GM12878 (cell line): ENCODE measurements at regions not wholly inside any gene's neighbourhood (a gene's known extent, or its start where the extent isn't known, plus 50 kb on each side); places are given as distances from the start of the nearest gene placed in this dataset.

ENCODE experiments used
- ATAC-seq: fragments of 200-7000 bp; cut with Tn5 transposase; 3 replicates; pipeline ENCODE4 v1.9.1; 2020; ENCODE audit warnings: mild to moderate bottlenecking, moderate library complexity
- BruUV-seq: library from RNA; stranded (reverse); fragments of 400-500 nt; replicated peaks from 2 replicates; lab custom pipeline; 2021; lab: Mats Ljungman, UMichigan
- CTCF ChIA-PET: fragments of 300-600 bp; sonication (Branson Sonifier 250); formaldehyde crosslinking; extraction: SDS; loops from one replicate; lab custom pipeline; 2021; ENCODE audit warnings: inconsistent platforms; lab: Yijun Ruan, JAX
- POLR2A ChIA-PET: fragments of 350-600 bp; formaldehyde crosslinking; extraction: SDS; loops from one replicate; lab custom pipeline; 2021; ENCODE audit warnings: inconsistent platforms; lab: Charles Lee
- RAD21 ChIA-PET: fragments of 300-600 bp; sonication (Branson Sonifier 250); formaldehyde crosslinking; loops from one replicate; lab custom pipeline; 2023; ENCODE audit warnings: antibody characterized with exemption; ENCODE audit not compliant: unreplicated experiment; lab: Charles Lee
- SMC1A ChIA-PET: fragments of 300-600 bp; sonication (Branson Sonifier 250); formaldehyde crosslinking; loops from one replicate; lab custom pipeline; 2023; ENCODE audit not compliant: unreplicated experiment, uncharacterized antibody; lab: Charles Lee
- DNase-seq: peaks from one replicate; pipeline ENCODE4 v3.0.0-alpha.2; 2011; ENCODE audit warnings: low read depth, low spot score
- FAIRE-seq: peaks from 3 replicates; lab custom pipeline; 2011; peaks lifted over from hg19 to GRCh38; lab: Jason Lieb, UNC
- H2AFZ ChIP-seq: 2 replicates; pipeline ENCODE4 v1.6.0; 2011; ENCODE audit warnings: low read depth, low read length, control low read depth; ENCODE audit not compliant: control insufficient read depth
- H3K27ac ChIP-seq: 2 replicates; pipeline ENCODE4 v1.5.1; 2011; ENCODE audit warnings: control low read depth; ENCODE audit not compliant: control insufficient read depth, insufficient read depth
- H3K27me3 ChIP-seq, 2 experiments: replicated peaks in 1 of 2; 2 replicates each; pipeline versions ENCODE4 v1.6.0 to v1.6.1; 2011; ENCODE audit warnings: low read length in 1 of 2; ENCODE audit not compliant: control insufficient read depth in 2 of 2, insufficient read depth in 2 of 2
- H3K36me3 ChIP-seq, 2 experiments: 2 replicates each; pipeline ENCODE4 v1.5.1; 2011; ENCODE audit warnings: low read length in 1 of 2; ENCODE audit not compliant: control insufficient read depth in 2 of 2, insufficient read depth in 2 of 2
- H3K4me1 ChIP-seq: 2 replicates; pipeline ENCODE4 v1.6.1; 2011; ENCODE audit warnings: mild to moderate bottlenecking, low read length, moderate library complexity, mixed read lengths; ENCODE audit not compliant: control insufficient read depth, insufficient read depth
- H3K4me2 ChIP-seq: 2 replicates; pipeline ENCODE4 v1.6.0; 2011; ENCODE audit warnings: control low read depth; ENCODE audit not compliant: control insufficient read depth, insufficient read depth
- H3K4me3 ChIP-seq: fragments of 200-600 bp; sonication (generic); 2 replicates; pipeline ENCODE4 v1.5.1; 2016
- H3K79me2 ChIP-seq: 2 replicates; pipeline ENCODE4 v1.6.0; 2011; ENCODE audit warnings: low read length; ENCODE audit not compliant: control insufficient read depth, insufficient read depth
- H3K9ac ChIP-seq: 2 replicates; pipeline ENCODE4 v1.8.0; 2011; ENCODE audit warnings: low read length, control low read depth, mixed read lengths; ENCODE audit not compliant: control insufficient read depth, insufficient read depth
- H3K9me3 ChIP-seq: replicated peaks from 3 replicates; pipeline ENCODE4 v1.5.1; 2011; ENCODE audit warnings: mild to moderate bottlenecking, low read length; ENCODE audit not compliant: control insufficient read depth, insufficient read depth
- H4K20me1 ChIP-seq: 2 replicates; pipeline ENCODE4 v1.6.0; 2011; ENCODE audit not compliant: control insufficient read depth, insufficient read depth
- MTA3 ChIP-seq: IDR thresholded peaks from 2 replicates; pipeline ENCODE4 v1.6.1; 2012; ENCODE audit warnings: low read length, inconsistent platforms, borderline replicate concordance
- NFYB ChIP-seq: IDR thresholded peaks from 2 replicates; pipeline ENCODE4 v1.6.1; 2011; ENCODE audit warnings: low read depth, mild to moderate bottlenecking, low read length, improper control_type of control experiment, moderate library complexity; ENCODE audit not compliant: insufficient read depth
- ZSCAN29 ChIP-seq: fragments of 450-650 bp; IDR thresholded peaks from 2 replicates; pipeline ENCODE4 v1.6.1; 2017; ENCODE audit warnings: mild to moderate bottlenecking, moderate library complexity
- ZZZ3 ChIP-seq: IDR thresholded peaks from 2 replicates; pipeline ENCODE4 v1.6.1; 2011; ENCODE audit warnings: low read depth; ENCODE audit not compliant: control insufficient read depth, insufficient read length
- WGBS: methylation state at CpG from one replicate; pipeline ENCODE4 v1.1.6; 2016; ENCODE audit warnings: low lambda C conversion rate; ENCODE audit not compliant: insufficient replicate concordance, insufficient coverage; ENCODE audit errors: missing lambda C conversion rate; 5-methylcytosine and 5-hydroxymethylcytosine counted together
- in situ Hi-C: fragments of 300-500 bp; cut with MboI; formaldehyde crosslinking; loops from 9 replicates; pipeline ENCODE4 v1.14.3; 2018; ENCODE audit warnings: mixed read lengths
- intact Hi-C: fragments of 100-400 bp; cut with micrococcal nuclease; formaldehyde crosslinking; loops from one replicate; pipeline ENCODE4 v1.14.2; 2022; ENCODE audit not compliant: unreplicated experiment
- TF ChIP-seq, protein P1 (sequence below): fragments of 450-650 bp; IDR thresholded peaks from 2 replicates; pipeline ENCODE4 v1.6.1; 2017; ENCODE audit warnings: mild to moderate bottlenecking, moderate library complexity
- TF ChIP-seq, protein P2 (sequence below): IDR thresholded peaks from 2 replicates; pipeline ENCODE4 v1.6.1; 2011; ENCODE audit warnings: borderline replicate concordance, low read depth, mild to moderate bottlenecking, moderate library complexity, mixed read lengths, low read length; ENCODE audit not compliant: insufficient read depth; ENCODE audit errors: extremely low read length

DNA sequence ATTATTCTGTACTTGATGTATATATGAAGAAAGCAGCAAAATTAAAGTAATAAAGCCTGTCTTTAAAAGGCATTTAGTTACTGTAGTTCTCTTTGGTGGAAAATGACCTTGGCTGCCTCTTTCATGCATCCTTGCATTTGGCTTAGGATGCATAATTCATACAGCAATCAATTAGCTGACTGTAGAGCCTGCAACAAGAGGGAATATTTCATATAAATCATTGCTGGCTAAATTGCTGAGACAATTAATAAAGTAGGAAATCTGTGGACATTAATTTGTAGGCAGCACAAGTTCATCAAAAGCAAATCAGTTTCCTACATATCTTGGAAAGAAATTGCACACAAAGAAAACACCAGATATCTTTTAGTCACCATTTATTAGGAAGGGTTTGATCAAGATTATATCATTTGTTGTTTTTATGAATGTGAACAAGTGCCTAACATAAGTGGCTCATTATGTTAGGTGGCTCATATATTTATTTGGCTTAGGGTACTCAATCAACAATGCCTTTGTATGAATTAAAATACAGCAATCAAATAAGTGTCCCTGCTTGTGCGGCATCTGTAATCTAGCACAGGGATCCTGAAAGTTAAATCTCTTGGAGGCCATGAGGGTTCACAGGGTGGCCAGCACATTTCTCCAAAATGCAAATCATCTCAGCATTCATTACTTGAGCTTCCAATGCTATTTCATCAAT is 220.4 kb upstream of the SPOPL start:
- POLR2A ChIA-PET: no interaction called here
- no TSS peak for BruUV-seq
- H3K79me2 ChIP-seq: no peaks in the 10 kb centered on the region
- ATAC-seq (no peak), DNase-seq (no peak), FAIRE-seq (no peak)
- CTCF ChIA-PET: no interaction called here
- no peaks in the 10 kb centered on the region for H3K27me3 ChIP-seq
- no peak overlapping the region for H3K4me3 ChIP-seq
- H3K4me1 ChIP-seq: no peaks in the 10 kb centered on the region
- 94% methylated on average over 1 of the region's 1 CpG for WGBS
- no peak overlapping the region for H2AFZ ChIP-seq
- H4K20me1 ChIP-seq: no peaks in the 10 kb centered on the region
- no peak overlapping the region for H3K4me2 ChIP-seq
- no peak for TF ChIP-seq ZSCAN29
- no peak for TF ChIP-seq NFYB
- RAD21 ChIA-PET: no interaction called here
- no peaks in the 10 kb centered on the region for H3K9me3 ChIP-seq
- intact Hi-C loops: no loop called here
- no peaks in the 10 kb centered on the region; a peak in 1 of 4 replicates for H3K36me3 ChIP-seq
- in situ Hi-C loops: no loop called here
- no peak overlapping the region for H3K27ac ChIP-seq
- SMC1A ChIA-PET: interaction anchor here (1.1 kb wide), 1 partner anchor 14 kb away, joined by 4 read pairs; no protein-coding TSS in a partner anchor
- no peak overlapping the region for H3K9ac ChIP-seq

DNA sequence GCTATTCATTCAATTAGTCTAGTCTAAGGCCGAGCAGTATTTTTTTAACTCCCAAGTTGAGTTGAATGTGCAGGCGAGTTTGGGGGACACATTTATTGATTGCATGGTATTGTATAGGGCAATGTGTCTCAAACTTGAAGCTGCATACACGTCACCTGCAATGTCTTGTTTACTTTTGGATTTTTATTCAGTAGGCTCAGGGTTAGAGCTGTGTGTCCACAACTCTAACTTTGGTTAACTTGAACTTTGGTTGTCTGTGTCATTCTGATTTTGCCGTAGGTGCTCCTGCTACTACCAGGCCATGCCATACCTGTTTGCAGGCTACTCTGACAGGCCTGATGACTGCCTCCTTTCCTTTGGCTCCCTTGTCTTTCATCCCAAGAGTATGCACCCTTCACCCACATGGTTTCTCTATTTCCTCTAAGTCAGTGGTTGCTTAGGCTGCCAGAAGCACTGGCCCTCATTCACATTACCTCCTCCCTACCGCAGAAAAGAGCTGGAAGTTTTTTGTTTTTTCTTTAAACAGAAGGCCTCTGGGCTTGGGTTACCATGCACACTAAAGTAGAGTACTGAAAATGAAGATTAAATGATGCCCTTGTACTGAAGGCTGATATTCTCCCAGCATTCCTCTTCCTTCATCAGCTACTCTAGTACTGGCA is 219.4 kb upstream of the SPOPL start:
- no peaks in the 10 kb centered on the region; a peak in 1 of 4 replicates for H3K36me3 ChIP-seq
- POLR2A ChIA-PET: no interaction called here
- H3K4me3 ChIP-seq: no peak overlapping the region
- no peak overlapping the region for H3K27ac ChIP-seq
- no peak overlapping the region for H3K9ac ChIP-seq
- DNase-seq (no peak), FAIRE-seq (no peak), ATAC-seq (no peak)
- RAD21 ChIA-PET: no interaction called here
- H3K27me3 ChIP-seq: no peaks in the 10 kb centered on the region
- in situ Hi-C loops (no loop called here), intact Hi-C loops (no loop called here)
- no TSS peak for BruUV-seq
- CTCF ChIA-PET: no interaction called here
- H3K9me3 ChIP-seq: no peaks in the 10 kb centered on the region
- no peaks in the 10 kb centered on the region for H4K20me1 ChIP-seq
- H2AFZ ChIP-seq: no peak overlapping the region
- H3K79me2 ChIP-seq: no peaks in the 10 kb centered on the region
- no peaks in the 10 kb centered on the region for H3K4me1 ChIP-seq
- H3K4me2 ChIP-seq: no peak overlapping the region
- SMC1A ChIA-PET: interaction anchor here (0.7 to 1.7 kb wide), 3 partner anchors 11 to 16 kb away, joined by 3 to 4 read pairs (median 4); no protein-coding TSS in a partner anchor
- 82% methylated on average over 5 of the region's 5 CpGs for WGBS
- TF ChIP-seq, protein P1, sequence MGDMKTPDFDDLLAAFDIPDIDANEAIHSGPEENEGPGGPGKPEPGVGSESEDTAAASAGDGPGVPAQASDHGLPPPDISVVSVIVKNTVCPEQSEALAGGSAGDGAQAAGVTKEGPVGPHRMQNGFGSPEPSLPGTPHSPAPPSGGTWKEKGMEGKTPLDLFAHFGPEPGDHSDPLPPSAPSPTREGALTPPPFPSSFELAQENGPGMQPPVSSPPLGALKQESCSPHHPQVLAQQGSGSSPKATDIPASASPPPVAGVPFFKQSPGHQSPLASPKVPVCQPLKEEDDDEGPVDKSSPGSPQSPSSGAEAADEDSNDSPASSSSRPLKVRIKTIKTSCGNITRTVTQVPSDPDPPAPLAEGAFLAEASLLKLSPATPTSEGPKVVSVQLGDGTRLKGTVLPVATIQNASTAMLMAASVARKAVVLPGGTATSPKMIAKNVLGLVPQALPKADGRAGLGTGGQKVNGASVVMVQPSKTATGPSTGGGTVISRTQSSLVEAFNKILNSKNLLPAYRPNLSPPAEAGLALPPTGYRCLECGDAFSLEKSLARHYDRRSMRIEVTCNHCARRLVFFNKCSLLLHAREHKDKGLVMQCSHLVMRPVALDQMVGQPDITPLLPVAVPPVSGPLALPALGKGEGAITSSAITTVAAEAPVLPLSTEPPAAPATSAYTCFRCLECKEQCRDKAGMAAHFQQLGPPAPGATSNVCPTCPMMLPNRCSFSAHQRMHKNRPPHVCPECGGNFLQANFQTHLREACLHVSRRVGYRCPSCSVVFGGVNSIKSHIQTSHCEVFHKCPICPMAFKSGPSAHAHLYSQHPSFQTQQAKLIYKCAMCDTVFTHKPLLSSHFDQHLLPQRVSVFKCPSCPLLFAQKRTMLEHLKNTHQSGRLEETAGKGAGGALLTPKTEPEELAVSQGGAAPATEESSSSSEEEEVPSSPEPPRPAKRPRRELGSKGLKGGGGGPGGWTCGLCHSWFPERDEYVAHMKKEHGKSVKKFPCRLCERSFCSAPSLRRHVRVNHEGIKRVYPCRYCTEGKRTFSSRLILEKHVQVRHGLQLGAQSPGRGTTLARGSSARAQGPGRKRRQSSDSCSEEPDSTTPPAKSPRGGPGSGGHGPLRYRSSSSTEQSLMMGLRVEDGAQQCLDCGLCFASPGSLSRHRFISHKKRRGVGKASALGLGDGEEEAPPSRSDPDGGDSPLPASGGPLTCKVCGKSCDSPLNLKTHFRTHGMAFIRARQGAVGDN: no peak
- no peak for TF ChIP-seq MTA3
- no peak for TF ChIP-seq ZZZ3
- TF ChIP-seq, protein P2, sequence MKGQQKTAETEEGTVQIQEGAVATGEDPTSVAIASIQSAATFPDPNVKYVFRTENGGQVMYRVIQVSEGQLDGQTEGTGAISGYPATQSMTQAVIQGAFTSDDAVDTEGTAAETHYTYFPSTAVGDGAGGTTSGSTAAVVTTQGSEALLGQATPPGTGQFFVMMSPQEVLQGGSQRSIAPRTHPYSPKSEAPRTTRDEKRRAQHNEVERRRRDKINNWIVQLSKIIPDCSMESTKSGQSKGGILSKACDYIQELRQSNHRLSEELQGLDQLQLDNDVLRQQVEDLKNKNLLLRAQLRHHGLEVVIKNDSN: no peak
